ENCODE measurements at regions not wholly inside any gene's neighbourhood (a gene's known extent, or its start where the extent isn't known, plus 50 kb on each side); places are given as distances from the start of the nearest gene placed in this dataset.

GRCh38 chr4:97159625-97160024, 983.7 kb downstream of the STPG2 start:
- 42 to 65% methylated on average over 1 of the region's 1 CpG for WGBS, 2 donors

GRCh38 chr4:97185233-97185632, 958.0 kb downstream of the STPG2 start:
- no peaks in the 10 kb centered on the region for H3K9me3 ChIP-seq
- intact Hi-C loops (cut with DNase I) = no loop called here
- no peaks in the 10 kb centered on the region for H3K4me1 ChIP-seq
- H3K36me3 ChIP-seq (replicated peaks in 1 of 2; ENCODE audit: insufficient read depth in 1 of 2, low read depth in 2 of 2) = no peaks in the 10 kb centered on the region
- no peak overlapping the region for H3K27ac ChIP-seq
- TF ChIP-seq CTCF (IDR thresholded peaks at IDR 0.05) = no peak
- no peak for TF ChIP-seq POLR2A (IDR thresholded peaks at IDR 0.05)
- ATAC-seq (no peak), DNase-seq (no peak)
- H3K27me3 ChIP-seq = no peaks in the 10 kb centered on the region
- no peak overlapping the region for H3K4me3 ChIP-seq

More at GRCh38 chr4:97159625-97160024, 983.7 kb downstream of the STPG2 start:
- no peaks in the 10 kb centered on the region for H3K36me3 ChIP-seq (replicated peaks in 1 of 2; ENCODE audit: insufficient read depth in 1 of 2, low read depth in 2 of 2)
- no peak overlapping the region for H3K4me3 ChIP-seq
- no peaks in the 10 kb centered on the region for H3K4me1 ChIP-seq
- H3K9me3 ChIP-seq = no peaks in the 10 kb centered on the region
- DNase-seq (no peak), ATAC-seq (no peak)
- no peaks in the 10 kb centered on the region for H3K27me3 ChIP-seq
- H3K27ac ChIP-seq = no peak overlapping the region
- intact Hi-C loops (cut with DNase I) = no loop called here
- TF ChIP-seq POLR2A (IDR thresholded peaks at IDR 0.05) (no peak), CTCF (IDR thresholded peaks at IDR 0.05) (no peak)

GRCh38 chr4:97197106-97197505, 946.2 kb downstream of the STPG2 start:
- H3K9me3 ChIP-seq = no peaks in the 10 kb centered on the region
- no peak overlapping the region for H3K4me3 ChIP-seq
- DNase-seq = no peak
- no peaks in the 10 kb centered on the region for H3K4me1 ChIP-seq
- no peak overlapping the region for H3K27ac ChIP-seq
- ATAC-seq = no peak
- TF ChIP-seq CTCF (IDR thresholded peaks at IDR 0.05) = no peak
- no peak for TF ChIP-seq POLR2A (IDR thresholded peaks at IDR 0.05)
- no peaks in the 10 kb centered on the region for H3K27me3 ChIP-seq
- no peaks in the 10 kb centered on the region for H3K36me3 ChIP-seq (replicated peaks in 1 of 2; ENCODE audit: insufficient read depth in 1 of 2, low read depth in 2 of 2)
- intact Hi-C loops (cut with DNase I) = no loop called here
- 63 to 75% methylated on average over 2 of the region's 2 CpGs for WGBS, 2 donors

- DNase-seq = no peak
- Histone ChIP-seq H3K9me3 (no peaks in the 10 kb centered on the region), H3K4me3 (no peak overlapping the region), H3K27me3 (no peaks in the 10 kb centered on the region), H3K4me1 (no peaks in the 10 kb centered on the region), H3K36me3 (replicated peaks in 1 of 2; ENCODE audit: insufficient read depth in 1 of 2, low read depth in 2 of 2) (no peaks in the 10 kb centered on the region), H3K27ac (no peak overlapping the region)
- no peak for TF ChIP-seq POLR2A (IDR thresholded peaks at IDR 0.05)
- no peak for TF ChIP-seq CTCF (IDR thresholded peaks at IDR 0.05)
- ATAC-seq = no peak
- WGBS, 2 donors = 38 to 48% methylated on average over 1 of the region's 1 CpG
- intact Hi-C loops (cut with DNase I) = no loop called here
These were observed 934.5 kb downstream of the STPG2 start for GRCh38 chr4:97208749-97209148.

GRCh38 chr4:97215409-97215941, 927.8 kb downstream of the STPG2 start:
- ATAC-seq (no peak), DNase-seq (no peak)
- TF ChIP-seq CTCF (IDR thresholded peaks at IDR 0.05) (no peak), POLR2A (IDR thresholded peaks at IDR 0.05) (no peak)
- H3K27me3 ChIP-seq = no peaks in the 10 kb centered on the region
- H3K4me1 ChIP-seq = no peaks in the 10 kb centered on the region
- H3K36me3 ChIP-seq (replicated peaks in 1 of 2; ENCODE audit: insufficient read depth in 1 of 2, low read depth in 2 of 2) = no peaks in the 10 kb centered on the region
- no peaks in the 10 kb centered on the region for H3K9me3 ChIP-seq
- WGBS, 2 donors = 47 to 63% methylated on average over 5 of the region's 5 CpGs
- intact Hi-C loops (cut with DNase I) = no loop called here
- H3K4me3 ChIP-seq = no peak overlapping the region
- no peak overlapping the region for H3K27ac ChIP-seq

Data from body of pancreas (tissue), 4 donors.